A673 (cell line): ENCODE measurements at regions not wholly inside any gene's neighbourhood (a gene's known extent, or its start where the extent isn't known, plus 50 kb on each side); places are given as distances from the start of the nearest gene placed in this dataset.

Source experiments
- CTCF ChIP-seq: fragments of 300-800, 200-600 bp; sonication (generic); conservative IDR thresholded peaks from 2 replicates; pipeline ENCODE4 v1.5.1; 2017; ENCODE audit warnings: low read depth, mild to moderate bottlenecking, antibody characterized with exemption, low read length, moderate library complexity, mixed read lengths
- EZH2 ChIP-seq: fragments of 200-600 bp; sonication (generic); IDR thresholded peaks from 2 replicates; pipeline ENCODE4 v1.6.1; 2017; ENCODE audit warnings: borderline replicate concordance, low read depth, mild to moderate bottlenecking, mixed read lengths, antibody characterized with exemption, low read length; ENCODE audit not compliant: poor library complexity, severe bottlenecking

GRCh38 chr16:27149986-27150385, 53.3 kb upstream of the KDM8 start:
- TF ChIP-seq CTCF, result no peak
- no peak for TF ChIP-seq EZH2
